Loucy (cell line): ENCODE measurements at regions not wholly inside any gene's neighbourhood (a gene's known extent, or its start where the extent isn't known, plus 50 kb on each side); places are given as distances from the start of the nearest gene placed in this dataset.

ENCODE experiments used
- EZH2phosphoT487 ChIP-seq: fragments of 200-600 bp; IDR thresholded peaks from 2 replicates; pipeline ENCODE4 v1.6.1; 2018; ENCODE audit warnings: antibody characterized with exemption, mild to moderate bottlenecking, moderate library complexity, borderline replicate concordance
- TF ChIP-seq, protein P1 (sequence below): fragments of 200-600 bp; sonication (generic); conservative IDR thresholded peaks from 2 replicates; pipeline ENCODE4 v1.5.1; 2014; ENCODE audit warnings: mild to moderate bottlenecking, antibody characterized with exemption, low read length

DNA sequence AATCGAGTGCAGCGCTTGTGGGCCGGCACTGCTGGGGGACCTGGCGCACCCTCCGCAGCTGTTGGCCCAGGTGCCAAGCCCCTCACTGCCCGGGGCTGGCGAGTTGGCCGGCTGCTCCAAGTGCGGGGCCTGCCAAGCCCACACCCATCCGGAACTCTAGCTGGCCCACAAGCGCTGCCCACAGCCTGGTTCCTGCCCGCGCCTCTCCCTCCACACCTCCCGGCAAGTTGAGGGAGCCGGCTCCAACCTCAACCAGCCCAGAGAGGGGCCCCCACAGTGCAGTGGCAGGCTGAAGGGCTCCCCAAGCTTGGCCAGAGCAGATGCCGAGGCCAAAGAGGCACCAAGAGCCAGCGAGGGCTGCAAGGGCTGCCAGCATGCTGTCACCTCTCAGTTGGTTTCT is 73.4 kb downstream of the PLXNA1 start:
- TF ChIP-seq, protein P1, sequence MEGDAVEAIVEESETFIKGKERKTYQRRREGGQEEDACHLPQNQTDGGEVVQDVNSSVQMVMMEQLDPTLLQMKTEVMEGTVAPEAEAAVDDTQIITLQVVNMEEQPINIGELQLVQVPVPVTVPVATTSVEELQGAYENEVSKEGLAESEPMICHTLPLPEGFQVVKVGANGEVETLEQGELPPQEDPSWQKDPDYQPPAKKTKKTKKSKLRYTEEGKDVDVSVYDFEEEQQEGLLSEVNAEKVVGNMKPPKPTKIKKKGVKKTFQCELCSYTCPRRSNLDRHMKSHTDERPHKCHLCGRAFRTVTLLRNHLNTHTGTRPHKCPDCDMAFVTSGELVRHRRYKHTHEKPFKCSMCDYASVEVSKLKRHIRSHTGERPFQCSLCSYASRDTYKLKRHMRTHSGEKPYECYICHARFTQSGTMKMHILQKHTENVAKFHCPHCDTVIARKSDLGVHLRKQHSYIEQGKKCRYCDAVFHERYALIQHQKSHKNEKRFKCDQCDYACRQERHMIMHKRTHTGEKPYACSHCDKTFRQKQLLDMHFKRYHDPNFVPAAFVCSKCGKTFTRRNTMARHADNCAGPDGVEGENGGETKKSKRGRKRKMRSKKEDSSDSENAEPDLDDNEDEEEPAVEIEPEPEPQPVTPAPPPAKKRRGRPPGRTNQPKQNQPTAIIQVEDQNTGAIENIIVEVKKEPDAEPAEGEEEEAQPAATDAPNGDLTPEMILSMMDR, result no peak
- TF ChIP-seq EZH2phosphoT487, result no peak
